ENCODE measurements at regions not wholly inside any gene's neighbourhood (a gene's known extent, or its start where the extent isn't known, plus 50 kb on each side); places are given as distances from the start of the nearest gene placed in this dataset.

GRCh38 chr1:223454959-223455358 is 61.7 kb downstream of the CCDC185 start:
- no peak for TF ChIP-seq CTCF (IDR thresholded peaks at IDR 0.05; ENCODE audit: insufficient read depth, low read depth, low read length)
- TF ChIP-seq EZH2 (IDR thresholded peaks at IDR 0.05; ENCODE audit: insufficient read depth, low read length), result no peak

All from astrocyte (in vitro differentiated cells and primary cell).